GM19372 (cell line): ENCODE measurements at regions not wholly inside any gene's neighbourhood (a gene's known extent, or its start where the extent isn't known, plus 50 kb on each side); places are given as distances from the start of the nearest gene placed in this dataset.
"Not testable (repeated sequence)": the region's sequence is repeated elsewhere in the genome, so short reads cannot be mapped to it uniquely, and the experiment has no call there.

Experiments
- ATAC-seq: cut with Tn5 transposase; IDR thresholded peaks from one replicate; pipeline ENCODE4 v1.9.1; 2021; ENCODE audit warnings: mild to moderate bottlenecking, low read depth, moderate library complexity; ENCODE audit not compliant: unreplicated experiment

DNA sequence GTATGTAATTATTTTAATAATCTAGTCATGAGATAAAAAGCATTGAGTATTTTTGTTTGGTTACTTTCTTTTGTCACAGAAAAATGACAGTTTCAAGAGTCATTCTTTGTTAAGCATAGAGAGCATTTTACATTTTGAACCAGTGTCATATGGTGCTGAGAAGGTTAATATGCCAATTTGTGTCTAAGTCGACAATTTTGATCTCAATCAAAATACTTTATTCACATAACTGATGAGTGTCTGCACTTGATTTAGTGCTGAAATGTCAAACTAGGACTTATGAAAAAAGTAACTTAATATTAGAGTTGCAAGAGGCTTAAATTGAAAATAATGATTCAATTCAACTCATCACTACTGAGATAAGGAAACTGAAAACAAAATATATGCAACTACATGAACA, 1804.6 kb upstream of the ACO1 start:
- no peak for ATAC-seq

DNA sequence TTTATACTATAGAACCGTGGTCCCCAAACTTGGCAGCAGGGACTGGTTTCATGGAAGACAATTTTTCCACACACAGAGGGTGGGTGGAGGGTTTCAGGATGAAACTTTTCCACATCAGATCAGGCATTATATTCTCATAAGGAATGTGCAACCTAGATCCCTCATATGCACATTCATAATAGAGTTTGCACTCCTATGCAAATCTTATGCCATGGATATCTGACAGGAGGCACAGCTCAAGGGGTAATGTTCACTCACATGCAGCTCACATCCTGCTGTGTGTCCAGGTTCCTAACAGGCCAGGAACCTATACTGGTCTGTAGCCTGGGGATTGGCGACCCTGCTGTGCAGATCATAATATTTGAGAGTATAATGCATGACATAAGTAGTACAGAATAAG, 1802.2 kb upstream of the ACO1 start:
- no peak for ATAC-seq

DNA sequence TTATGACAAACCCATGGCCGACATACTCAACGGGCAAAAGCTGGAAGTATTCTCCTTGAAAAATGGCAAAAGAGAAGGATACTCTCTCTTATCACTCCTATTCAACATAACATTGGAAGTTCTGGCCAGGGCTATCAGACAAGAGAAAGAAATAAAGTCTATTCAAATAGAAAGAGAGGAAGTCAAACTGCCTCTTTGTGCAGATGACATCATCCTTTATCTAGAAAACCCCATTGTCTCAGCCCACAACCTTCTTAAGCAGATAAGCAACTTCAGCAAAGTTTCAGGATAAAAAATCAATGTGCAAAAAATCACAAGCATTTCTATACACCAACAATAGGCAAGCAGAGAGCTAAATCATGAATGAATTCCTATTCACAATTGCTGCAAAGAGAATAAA, 1799.9 kb upstream of the ACO1 start:
- ATAC-seq = no peak

DNA sequence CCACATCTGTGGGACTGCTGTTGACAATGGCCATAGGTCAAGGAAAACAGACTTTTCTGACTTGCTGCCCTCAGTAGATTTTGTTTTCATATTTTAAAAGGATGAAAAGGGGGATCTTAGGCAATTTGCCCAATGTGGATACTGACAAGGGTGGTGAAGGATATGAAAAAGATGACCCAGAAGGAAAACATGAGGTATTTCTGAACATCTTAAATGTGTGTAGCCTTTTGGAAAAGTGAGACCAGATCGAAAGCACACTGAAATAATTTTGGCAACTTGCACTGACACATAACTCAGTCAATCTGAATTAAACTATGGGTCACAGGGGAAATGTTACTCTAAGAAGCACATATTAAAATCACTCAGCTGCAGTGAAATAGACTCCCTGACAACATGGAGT, 1793.0 kb upstream of the ACO1 start:
- ATAC-seq = no peak

DNA sequence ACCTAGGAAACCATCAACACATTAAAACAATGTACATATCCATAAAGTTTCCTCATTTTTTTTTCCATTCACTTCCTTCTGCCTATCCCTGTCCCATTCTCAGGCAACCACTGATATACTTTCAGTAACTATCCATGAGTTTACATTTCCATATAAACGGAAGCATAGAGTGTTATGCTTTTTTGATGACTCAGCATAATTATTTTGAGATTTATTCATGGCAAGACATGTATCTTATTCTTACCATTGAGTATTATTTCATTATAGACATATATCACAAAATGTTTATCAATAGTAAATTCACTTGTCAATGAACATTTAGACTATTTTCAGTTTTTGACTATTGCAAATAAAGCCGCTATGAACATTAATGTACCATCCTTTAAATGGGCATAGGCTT, 1786.8 kb upstream of the ACO1 start:
- ATAC-seq = no peak

DNA sequence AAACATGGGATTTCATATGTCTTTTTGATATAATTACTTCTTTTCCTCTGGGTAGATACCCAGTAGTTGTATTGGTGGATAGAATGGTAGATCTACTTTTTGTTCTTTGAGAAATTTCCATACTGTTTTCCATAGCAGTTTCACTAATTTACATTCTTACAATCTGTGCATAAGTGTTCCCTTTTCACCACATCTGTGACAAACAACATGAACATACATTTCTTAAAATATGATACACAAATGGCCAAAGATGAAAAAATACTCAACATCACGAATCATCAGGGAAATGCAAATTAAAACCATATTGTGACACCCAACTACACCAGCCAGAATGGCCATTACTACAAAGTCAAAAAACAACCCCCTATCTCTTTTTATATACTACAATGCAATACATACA, 1778.5 kb upstream of the ACO1 start:
- no peak for ATAC-seq

DNA sequence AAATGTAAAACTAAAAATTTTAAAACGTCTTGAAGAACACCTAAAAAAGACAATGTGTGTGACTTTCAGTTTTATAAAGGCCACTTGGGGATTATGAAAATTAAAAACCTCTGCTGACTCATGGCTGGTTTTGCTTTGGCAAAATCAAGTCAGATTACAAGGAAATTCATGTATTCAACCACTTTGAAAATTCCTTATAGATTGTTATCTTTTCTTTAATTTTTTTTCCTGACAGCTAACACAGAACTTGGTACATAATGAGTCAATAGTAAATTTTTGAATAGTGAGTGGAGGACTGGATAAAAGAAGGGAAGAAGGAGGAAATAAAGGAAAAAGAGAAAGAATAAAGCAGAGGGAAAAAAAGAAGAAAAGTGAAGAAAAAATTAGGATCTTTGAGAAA, 1774.7 kb upstream of the ACO1 start:
- no peak for ATAC-seq

DNA sequence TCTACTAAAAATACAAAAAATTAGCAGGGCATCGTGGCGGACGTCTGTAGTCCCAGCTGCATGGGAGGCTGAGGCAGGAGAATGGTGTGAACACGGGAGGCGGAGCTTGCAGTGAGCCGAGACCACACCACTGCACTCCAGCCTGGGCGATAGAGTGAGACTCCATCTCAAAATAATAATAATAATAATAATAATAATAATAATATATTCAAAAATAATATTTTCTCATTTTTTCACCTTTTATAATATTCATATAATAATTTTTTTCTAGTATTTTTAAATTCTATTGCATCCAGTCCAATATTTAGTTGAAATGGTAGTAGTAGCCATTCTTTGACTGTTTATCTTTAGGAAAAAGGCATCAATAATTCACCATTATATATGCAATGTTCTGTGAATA, 1767.7 kb upstream of the ACO1 start:
- ATAC-seq = not testable (repeated sequence)

DNA sequence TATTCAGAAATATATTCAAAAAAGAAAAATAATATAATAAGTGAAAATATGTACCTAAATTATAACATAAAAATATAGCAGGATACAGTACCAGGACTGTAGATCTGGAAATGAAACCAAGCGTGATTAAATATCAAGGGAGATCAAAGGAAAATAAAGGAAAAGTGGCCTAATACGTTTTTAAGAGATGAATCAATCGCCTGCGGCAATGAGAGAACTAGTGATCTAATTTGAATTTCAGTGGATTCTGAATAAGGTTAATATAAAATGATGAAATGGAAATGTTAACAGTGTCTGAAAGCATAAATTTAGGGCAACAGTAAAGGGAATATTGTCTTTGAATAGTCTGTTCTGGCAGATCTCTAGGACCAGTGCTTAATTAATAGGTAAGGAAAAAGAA, 1761.9 kb upstream of the ACO1 start:
- no peak for ATAC-seq

DNA sequence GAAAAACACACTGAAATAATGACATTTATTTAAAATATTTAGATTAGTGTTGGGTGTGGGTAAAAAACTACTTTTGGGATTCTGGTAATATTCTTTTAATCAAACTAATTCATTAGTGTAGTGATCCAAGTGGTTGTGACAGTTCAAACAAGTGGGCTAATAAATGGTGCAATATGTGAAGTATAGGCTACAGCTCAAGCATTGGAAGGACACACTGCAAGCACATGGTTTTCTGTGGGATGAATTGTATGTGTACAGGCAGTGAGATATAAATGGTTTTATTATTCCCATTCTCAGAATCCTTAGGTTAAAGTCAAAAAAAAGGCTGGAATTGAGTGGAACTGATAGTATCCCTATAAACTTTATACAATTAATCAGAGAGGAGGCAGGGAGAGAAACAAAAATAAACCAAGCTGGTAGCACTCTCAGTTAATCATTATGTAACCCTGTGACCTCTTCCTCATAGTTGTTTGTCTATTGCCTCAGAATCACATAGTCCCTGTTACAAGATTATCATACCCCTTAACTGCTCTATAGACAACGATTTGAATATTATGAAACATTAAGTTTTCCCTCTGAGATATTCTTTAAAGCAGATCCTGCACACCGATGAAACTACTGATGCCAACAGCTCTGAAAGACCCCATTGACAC, 1755.4 kb upstream of the ACO1 start:
- ATAC-seq = no peak

DNA sequence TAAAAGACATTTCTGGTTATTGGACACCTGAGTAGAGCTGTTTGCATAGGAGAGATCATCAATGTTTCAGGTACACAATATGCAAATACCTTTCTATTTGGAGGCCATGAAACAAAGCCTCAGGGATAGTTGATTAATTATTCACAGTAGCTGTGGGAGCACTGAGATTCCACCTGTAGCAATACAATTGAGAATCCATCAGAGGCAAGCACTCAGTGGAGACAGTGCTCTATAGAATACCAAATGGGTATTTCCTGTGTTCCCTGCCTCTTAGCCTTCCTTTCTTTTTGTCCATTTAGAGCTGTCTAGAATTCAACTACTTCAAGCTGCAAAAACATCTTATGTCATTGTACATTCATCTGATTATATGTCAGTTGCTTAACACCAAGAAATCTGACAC, 1754.0 kb upstream of the ACO1 start:
- no peak for ATAC-seq

DNA sequence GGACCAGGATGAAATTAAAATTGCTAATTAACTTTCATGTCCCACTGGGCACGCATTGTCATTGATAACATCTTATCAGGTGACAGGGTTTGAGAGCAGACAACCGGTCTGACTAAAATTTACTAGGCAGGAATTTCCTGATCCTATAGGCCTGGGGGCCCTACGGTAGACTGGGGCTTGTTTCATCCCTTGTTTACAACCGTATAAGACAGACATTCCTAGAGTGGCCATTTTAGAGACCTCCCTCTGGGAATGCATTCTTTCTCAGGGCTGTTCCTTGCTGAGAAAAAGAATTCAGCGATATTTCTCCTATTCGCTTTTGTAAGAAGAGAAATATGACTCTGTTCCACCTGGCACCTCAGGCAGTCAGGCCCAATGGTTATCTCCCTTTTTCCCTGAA, 1737.8 kb upstream of the ACO1 start:
- not testable (repeated sequence) for ATAC-seq

DNA sequence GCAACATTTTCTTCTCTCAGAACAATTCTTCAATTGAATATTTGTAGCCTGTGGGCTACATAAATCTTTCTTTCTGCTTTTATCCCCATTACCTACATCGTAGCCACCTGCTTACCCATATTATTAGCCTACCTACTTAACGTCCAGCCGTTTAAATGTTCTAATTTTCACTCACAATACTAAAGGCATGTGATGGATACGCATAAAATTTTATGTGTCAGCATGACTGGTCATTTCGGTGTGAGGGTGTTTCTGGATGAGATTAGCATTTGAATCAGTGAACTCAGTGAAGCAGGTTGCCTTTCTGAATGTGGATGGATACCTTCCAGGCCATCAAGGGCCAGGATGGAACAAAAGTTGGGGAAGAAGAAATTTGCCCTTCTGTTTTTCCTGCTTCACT, 1722.5 kb upstream of the ACO1 start:
- no peak for ATAC-seq

DNA sequence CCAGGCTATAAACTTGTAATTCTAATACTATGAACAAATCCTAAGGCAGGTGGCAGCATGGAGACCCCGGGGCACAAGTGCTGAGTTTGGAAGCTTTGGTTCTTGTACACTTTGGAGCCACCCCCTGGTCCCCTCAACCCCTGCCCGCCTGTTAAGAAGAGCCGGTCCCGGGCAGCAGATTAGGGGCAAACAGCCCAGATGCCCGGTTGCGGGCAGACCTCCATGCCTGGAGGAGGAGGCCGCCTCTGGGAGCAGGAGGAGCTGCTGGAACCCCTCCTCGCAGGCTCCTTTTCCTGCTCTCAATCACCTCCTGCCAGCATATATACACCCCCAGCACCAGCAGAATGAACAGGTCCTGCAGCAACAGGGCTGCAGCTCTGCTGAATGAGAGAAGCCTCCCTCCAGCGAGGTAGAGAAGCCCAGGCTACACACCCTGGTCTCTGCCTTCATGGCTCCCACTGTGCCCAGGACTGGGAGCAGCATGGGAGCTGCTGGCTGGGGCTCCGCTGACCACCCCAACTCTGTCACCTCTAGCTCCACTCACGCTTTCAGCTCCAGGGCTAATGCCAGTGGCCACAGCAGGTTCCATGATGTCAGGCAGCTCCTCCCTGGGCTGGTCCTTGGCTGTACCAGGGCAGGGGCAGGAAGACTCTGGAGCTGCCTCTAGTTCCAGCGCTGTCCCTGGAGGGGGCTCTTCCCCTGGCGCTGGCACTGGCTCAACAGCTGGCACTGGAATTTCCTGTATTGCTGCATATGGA, 1713.5 kb upstream of the ACO1 start:
- no peak for ATAC-seq

DNA sequence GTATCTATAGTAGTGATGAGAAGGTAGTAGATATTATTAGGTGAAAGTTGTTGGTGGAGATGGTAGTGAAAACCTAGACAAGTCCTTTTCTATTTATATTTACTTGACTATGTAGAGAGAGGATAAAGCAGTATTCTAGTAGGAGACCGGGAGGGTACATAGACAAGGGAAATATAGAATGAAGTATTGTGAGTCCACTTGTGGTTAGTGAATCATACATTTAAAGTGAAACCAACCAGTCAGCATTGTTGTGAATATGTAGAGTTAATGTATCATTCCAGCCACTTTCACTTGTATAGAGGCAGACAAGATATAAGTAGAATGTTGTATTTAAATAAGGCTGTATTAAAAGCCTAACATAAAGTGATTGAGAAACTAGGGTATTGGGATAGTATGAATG, 1711.3 kb upstream of the ACO1 start:
- no peak for ATAC-seq

DNA sequence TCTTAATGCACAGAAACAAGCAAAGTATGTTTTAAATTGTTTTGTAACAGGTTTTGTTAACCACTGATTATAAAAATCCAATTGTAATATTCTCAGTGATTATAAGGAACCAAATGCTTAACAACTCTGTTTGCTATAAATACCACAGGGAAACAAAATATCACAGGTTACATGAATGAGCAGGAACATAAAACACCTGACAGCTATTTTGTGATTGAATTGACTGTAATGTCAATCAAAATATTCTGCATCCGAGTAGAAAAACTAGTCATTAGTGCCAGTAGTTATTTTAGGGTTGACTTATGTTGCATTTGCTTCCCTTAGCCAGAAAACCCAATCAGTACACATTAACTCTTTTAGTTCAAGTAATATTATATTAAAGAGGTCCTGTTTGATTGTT, 1707.8 kb upstream of the ACO1 start:
- ATAC-seq = no peak

DNA sequence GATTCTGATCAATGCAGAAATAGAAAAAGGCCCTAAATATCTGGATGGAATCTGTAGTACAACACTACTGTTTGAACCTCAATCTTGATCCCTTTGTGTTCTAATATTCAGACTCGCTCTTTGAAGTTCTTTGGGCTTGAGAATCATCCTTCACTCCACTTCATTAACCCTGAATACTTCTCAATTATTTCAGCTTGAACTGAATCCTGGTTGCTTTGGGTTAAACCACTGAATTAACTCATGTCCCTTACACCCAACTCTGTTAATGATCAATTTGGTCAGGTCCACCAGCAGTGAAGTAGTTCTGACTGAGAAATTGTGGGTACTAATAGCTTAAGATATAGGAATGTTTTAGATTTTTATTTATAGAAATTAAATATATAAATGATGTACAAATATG, 1707.2 kb upstream of the ACO1 start:
- no peak for ATAC-seq

DNA sequence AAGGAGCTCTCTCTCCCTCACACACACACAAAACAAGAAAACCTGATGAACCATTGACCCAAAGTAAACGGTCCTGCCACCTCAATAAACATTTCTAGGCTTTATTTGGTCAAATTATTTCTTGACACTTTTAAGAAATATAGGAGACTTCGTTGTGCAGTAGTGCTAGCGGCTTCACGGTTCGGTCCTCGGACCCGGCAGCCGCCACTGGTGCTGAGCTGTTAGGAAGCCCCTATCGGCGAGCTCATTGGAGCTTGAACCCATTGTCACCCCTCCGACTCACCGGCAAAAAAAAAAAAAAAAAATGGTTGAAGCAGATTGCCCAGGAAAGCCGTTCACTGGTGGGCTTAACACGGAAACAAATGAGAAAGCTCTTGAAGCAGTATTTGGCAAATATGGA, 1695.6 kb upstream of the ACO1 start:
- no peak for ATAC-seq

DNA sequence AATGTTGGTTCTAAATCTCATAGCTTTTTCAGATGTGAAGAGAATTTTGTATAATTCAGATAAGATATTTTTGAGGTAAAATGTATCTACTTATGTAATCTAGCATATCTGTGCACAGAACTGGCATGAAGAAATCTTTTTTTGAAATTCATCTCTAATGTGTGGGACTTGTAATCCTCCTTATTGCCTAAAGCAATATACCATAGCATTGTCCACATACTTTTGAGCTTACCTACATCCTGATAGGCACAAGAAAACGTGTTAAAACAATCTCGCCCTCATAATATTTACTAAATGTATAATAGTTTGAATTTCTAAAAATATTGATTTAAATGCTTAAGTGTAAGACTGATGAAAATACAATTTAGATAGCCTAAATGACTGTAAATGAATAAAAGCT, 1686.5 kb upstream of the ACO1 start:
- no peak for ATAC-seq

DNA sequence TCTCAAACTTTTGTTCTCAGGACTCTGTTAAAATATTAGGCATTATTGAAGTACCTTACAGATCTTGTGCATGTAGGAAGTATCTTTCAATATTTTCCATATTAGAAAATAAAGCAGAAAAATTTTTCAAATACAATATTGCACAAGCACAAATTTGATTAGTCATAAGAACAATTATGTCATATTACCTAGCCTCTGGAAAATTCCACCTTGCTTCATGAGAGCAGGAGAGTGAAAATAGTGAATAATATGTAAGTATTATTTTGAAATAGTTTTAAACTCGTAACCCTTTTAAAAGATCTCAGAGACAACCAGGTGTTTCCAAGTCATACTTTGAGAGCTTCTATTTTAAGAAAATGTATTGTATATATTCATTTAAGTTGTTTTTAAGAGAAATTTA, 1672.9 kb upstream of the ACO1 start:
- ATAC-seq = no peak

DNA sequence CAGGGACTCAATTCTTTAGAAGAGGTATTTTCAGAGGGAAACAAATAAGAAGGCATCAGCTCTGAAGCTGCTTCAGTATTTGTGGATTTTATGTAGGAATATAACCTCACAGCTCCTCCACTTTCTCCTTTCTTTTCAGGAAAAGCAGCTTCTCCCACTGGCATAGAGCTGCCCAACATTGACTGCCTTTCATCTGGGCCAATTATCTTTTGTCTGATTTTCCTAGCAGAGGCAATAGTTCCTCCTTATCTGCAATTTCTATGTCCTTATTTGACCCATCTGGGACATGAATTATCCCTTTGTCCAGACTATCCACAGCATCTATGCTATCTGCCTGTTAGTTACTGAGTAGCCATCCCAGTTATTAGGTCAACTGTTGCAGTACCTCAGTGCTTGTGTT, 1671.2 kb upstream of the ACO1 start:
- no peak for ATAC-seq

DNA sequence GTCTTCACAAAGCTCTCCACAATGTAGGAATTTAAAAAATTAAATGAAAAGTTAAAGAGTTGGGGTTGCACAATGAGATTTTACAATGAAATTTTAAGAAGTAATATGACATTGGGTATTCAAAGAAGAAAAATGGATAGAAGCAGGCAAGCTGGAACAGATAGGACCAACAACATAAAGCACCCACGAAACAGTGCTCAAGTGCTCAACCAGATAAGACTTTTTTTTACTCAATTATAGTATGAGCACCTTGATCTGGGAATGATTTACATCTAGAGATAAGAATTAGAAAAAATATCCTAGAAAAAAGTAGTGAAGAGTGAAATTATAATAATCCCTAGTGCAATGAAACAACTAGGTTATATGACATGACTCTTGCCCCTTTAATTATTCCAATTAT, 1670.1 kb upstream of the ACO1 start:
- ATAC-seq = no peak

DNA sequence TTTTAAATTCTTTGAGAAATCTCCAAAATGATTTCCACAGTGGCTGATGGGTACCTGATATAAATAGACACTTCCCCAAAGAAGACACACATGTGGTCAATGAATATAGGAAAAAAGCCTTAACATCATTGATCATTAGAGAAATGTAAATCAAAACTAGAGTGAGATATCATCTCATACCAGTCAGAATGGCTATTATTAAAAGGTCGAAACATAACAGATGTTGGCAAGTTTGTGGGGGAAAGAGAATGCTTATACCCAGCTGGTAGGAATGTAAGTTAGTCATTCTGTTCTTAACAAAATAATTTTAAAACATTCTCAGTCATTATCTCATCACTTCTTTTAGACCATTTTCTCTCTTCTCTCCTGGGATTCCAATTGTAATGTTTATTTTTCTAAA, 1666.0 kb upstream of the ACO1 start:
- no peak for ATAC-seq
